22Rv1 (cell line): ENCODE measurements at regions not wholly inside any gene's neighbourhood (a gene's known extent, or its start where the extent isn't known, plus 50 kb on each side); places are given as distances from the start of the nearest gene placed in this dataset.

Experiments
- H3K27ac ChIP-seq: fragments of 450-650 bp; 2 replicates; pipeline ENCODE4 v1.5.1; 2017
- CTCF ChIP-seq: fragments of 450-650 bp; IDR thresholded peaks from 2 replicates; pipeline ENCODE4 v1.5.1; 2017; ENCODE audit warnings: mild to moderate bottlenecking
- ZFX ChIP-seq: fragments of 450-650 bp; IDR thresholded peaks from 2 replicates; pipeline ENCODE4 v1.6.1; 2017; ENCODE audit warnings: antibody characterized with exemption, borderline replicate concordance

GRCh38 chr10:36634916-36635315, 490.5 kb upstream of the ANKRD30A start:
- no peak overlapping the region for H3K27ac ChIP-seq
- no peak for TF ChIP-seq ZFX

GRCh38 chr10:36630267-36630666, 495.1 kb upstream of the ANKRD30A start:
- H3K27ac ChIP-seq = no peak overlapping the region
- TF ChIP-seq ZFX = no peak
- TF ChIP-seq CTCF = no peak

GRCh38 chr10:36629476-36629875, 495.9 kb upstream of the ANKRD30A start:
- TF ChIP-seq ZFX (no peak), CTCF (no peak)
- H3K27ac ChIP-seq = no peak overlapping the region

- H3K27ac ChIP-seq = no peak overlapping the region
- no peak for TF ChIP-seq CTCF
- no peak for TF ChIP-seq ZFX
Observed at GRCh38 chr10:36624551-36625100, 500.8 kb upstream of the ANKRD30A start.

GRCh38 chr10:36621346-36621745, 504.1 kb upstream of the ANKRD30A start:
- TF ChIP-seq CTCF (no peak), ZFX (no peak)
- H3K27ac ChIP-seq = no peak overlapping the region

GRCh38 chr10:36612436-36612835, 513.0 kb upstream of the ANKRD30A start:
- no peak for TF ChIP-seq ZFX
- TF ChIP-seq CTCF = no peak
- H3K27ac ChIP-seq = no peak overlapping the region

- no peak overlapping the region for H3K27ac ChIP-seq
- TF ChIP-seq ZFX (no peak), CTCF (no peak)
Observed at GRCh38 chr10:36608866-36609265, 516.5 kb upstream of the ANKRD30A start.

- no peak for TF ChIP-seq CTCF
- no peak overlapping the region for H3K27ac ChIP-seq
Observed at GRCh38 chr10:36608251-36608650, 517.1 kb upstream of the ANKRD30A start.
